KMS-11 (cell line): ENCODE measurements at regions not wholly inside any gene's neighbourhood (a gene's known extent, or its start where the extent isn't known, plus 50 kb on each side); places are given as distances from the start of the nearest gene placed in this dataset.

Source experiments
- H2AFZ ChIP-seq: fragments of 200-600 bp; sonication (generic); 2 replicates; pipeline ENCODE4 v1.6.1; 2016; ENCODE audit warnings: antibody characterized with exemption, mixed run types, low read depth
- H3K27ac ChIP-seq: fragments of 200-600 bp; sonication (generic); 2 replicates; pipeline ENCODE4 v1.6.1; 2016; ENCODE audit warnings: mild to moderate bottlenecking, mixed run types
- H3K27me3 ChIP-seq: fragments of 200-600 bp; sonication (generic); 2 replicates; pipeline ENCODE4 v1.6.1; 2017; ENCODE audit warnings: mild to moderate bottlenecking, low read depth, mixed run types, moderate library complexity; ENCODE audit not compliant: insufficient read depth
- H3K36me3 ChIP-seq: fragments of 200-600 bp; sonication (generic); 2 replicates; pipeline ENCODE4 v1.6.1; 2017; ENCODE audit warnings: mild to moderate bottlenecking, mixed run types; ENCODE audit not compliant: insufficient read depth
- H3K4me1 ChIP-seq: fragments of 200-600 bp; sonication (generic); 2 replicates; pipeline ENCODE4 v1.6.1; 2016; ENCODE audit warnings: mild to moderate bottlenecking, low read depth, mixed run types; ENCODE audit not compliant: poor library complexity, severe bottlenecking
- H3K4me2 ChIP-seq: fragments of 200-600 bp; sonication (generic); 2 replicates; pipeline ENCODE4 v1.7.0; 2016; ENCODE audit warnings: mild to moderate bottlenecking, mixed run types
- H3K4me3 ChIP-seq: fragments of 200-600 bp; sonication (generic); IDR thresholded peaks from 2 replicates; pipeline ENCODE4 v1.6.1; 2017; ENCODE audit warnings: low read depth, low read length, mixed read lengths; ENCODE audit not compliant: insufficient read depth
- H3K79me2 ChIP-seq: fragments of 200-600 bp; sonication (generic); 2 replicates; pipeline ENCODE4 v1.6.1; 2016; ENCODE audit warnings: low read depth, mixed run types; ENCODE audit not compliant: insufficient read depth
- H3K9ac ChIP-seq: fragments of 200-600 bp; sonication (generic); 2 replicates; pipeline ENCODE4 v1.6.1; 2016; ENCODE audit warnings: mild to moderate bottlenecking, mixed run types
- H4K20me1 ChIP-seq: fragments of 200-600 bp; sonication (generic); 2 replicates; pipeline ENCODE4 v1.6.1; 2016; ENCODE audit warnings: mild to moderate bottlenecking, mixed run types; ENCODE audit not compliant: insufficient read depth
- TF ChIP-seq, protein P1 (sequence below): fragments of 200-600 bp; sonication (generic); conservative IDR thresholded peaks from 2 replicates; pipeline ENCODE4 v1.6.1; 2017; ENCODE audit warnings: low read depth, mild to moderate bottlenecking, antibody characterized with exemption, low read length, moderate library complexity, mixed read lengths

DNA sequence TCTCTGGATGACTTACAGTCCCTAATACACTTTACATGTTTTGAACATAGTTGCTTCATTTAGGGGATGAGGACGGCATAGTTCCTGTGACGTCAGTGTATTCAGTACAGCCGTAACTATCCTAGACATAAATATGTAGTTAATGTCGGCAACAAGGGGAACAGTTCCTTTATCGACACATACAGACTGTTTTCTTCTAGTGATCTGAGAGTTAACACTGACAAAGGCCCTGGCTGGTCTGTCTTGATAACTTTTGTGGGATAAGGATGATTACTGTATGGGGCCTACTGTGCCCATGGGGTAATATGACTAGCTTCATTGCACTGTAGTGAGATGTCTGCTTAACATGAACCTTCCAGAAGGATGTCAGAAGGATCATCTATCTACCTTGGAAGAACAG is 131.2 kb downstream of the ZNF518B start:
- H3K27me3 ChIP-seq, result no peaks in the 10 kb centered on the region
- H2AFZ ChIP-seq, result no peak overlapping the region
- no peaks in the 10 kb centered on the region for H3K4me1 ChIP-seq
- H3K27ac ChIP-seq, result no peak overlapping the region
- H4K20me1 ChIP-seq, result no peaks in the 10 kb centered on the region
- no peak overlapping the region for H3K4me2 ChIP-seq
- H3K9ac ChIP-seq, result no peak overlapping the region
- no peak overlapping the region for H3K4me3 ChIP-seq
- H3K36me3 ChIP-seq, result no peaks in the 10 kb centered on the region
- TF ChIP-seq, protein P1, sequence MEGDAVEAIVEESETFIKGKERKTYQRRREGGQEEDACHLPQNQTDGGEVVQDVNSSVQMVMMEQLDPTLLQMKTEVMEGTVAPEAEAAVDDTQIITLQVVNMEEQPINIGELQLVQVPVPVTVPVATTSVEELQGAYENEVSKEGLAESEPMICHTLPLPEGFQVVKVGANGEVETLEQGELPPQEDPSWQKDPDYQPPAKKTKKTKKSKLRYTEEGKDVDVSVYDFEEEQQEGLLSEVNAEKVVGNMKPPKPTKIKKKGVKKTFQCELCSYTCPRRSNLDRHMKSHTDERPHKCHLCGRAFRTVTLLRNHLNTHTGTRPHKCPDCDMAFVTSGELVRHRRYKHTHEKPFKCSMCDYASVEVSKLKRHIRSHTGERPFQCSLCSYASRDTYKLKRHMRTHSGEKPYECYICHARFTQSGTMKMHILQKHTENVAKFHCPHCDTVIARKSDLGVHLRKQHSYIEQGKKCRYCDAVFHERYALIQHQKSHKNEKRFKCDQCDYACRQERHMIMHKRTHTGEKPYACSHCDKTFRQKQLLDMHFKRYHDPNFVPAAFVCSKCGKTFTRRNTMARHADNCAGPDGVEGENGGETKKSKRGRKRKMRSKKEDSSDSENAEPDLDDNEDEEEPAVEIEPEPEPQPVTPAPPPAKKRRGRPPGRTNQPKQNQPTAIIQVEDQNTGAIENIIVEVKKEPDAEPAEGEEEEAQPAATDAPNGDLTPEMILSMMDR, result no peak
- H3K79me2 ChIP-seq, result no peaks in the 10 kb centered on the region

DNA sequence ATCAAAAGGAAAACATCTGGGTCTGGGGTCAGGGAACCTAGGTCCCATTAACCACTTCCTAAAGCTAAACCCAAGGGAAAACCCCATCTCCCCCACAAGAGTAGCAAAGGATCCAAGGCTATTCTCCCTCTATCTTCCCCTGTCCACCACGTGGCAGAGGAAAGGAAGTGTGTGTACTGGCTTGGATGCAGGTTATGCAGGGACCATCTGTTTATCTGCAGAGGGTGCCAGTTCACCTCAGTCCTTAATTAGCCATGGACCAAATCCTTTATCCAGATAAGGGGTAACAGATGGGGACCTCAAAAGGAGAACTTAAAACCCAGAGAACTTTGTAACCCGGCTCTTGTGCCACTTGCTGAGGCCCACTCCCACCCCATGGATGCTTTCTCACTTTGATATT is 135.3 kb downstream of the ZNF518B start:
- Histone ChIP-seq H3K36me3 (no peaks in the 10 kb centered on the region), H3K9ac (no peak overlapping the region), H2AFZ (no peak overlapping the region), H3K79me2 (no peaks in the 10 kb centered on the region), H3K4me2 (no peak overlapping the region), H4K20me1 (no peaks in the 10 kb centered on the region), H3K4me3 (no peak overlapping the region), H3K27me3 (no peaks in the 10 kb centered on the region), H3K27ac (no peak overlapping the region), H3K4me1 (no peaks in the 10 kb centered on the region)
- TF ChIP-seq, protein P1, result no peak

DNA sequence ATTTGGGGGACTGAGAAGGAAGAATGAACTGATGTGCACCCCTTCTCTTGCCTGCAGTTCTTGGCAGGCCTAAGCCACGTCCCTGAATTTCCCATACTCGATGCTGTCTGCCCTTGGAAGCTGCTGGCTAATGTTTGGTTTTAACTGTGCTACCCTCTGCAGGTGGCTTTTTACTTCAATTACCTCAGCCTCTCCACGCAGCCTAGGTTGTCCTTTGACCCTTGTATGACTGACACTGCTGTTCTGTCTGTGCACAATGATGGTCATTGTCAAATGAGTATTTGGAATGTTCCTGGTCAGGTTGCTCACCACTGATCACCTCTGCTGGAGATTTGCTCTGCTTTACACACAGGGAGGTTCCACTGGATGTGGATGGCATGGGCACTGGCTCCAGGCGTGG is 137.1 kb downstream of the ZNF518B start:
- Histone ChIP-seq H2AFZ (no peak overlapping the region), H3K36me3 (no peaks in the 10 kb centered on the region), H3K79me2 (no peaks in the 10 kb centered on the region), H3K4me3 (no peak overlapping the region), H3K4me2 (no peak overlapping the region), H4K20me1 (no peaks in the 10 kb centered on the region), H3K27me3 (no peaks in the 10 kb centered on the region), H3K4me1 (no peaks in the 10 kb centered on the region), H3K27ac (no peak overlapping the region), H3K9ac (no peak overlapping the region)
- TF ChIP-seq, protein P1, result no peak

DNA sequence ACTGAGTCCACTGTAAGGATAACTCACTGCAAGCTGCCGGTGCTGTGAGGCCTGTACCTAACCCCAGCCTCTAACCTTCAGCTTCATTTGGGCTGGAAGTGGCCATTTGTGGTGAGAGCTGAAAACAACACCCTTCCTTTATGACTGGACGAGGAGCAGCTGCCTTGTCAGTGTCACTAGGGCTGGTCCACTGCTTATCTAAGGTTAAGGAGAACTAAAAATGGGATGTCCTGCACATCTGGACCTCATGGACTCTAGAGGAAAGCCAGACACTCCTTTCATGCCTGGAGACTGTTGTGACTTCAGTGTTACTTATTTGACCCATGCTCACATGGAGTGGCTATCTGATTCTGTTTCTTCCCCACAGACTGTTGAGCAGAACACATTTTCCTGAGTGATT is 139.9 kb downstream of the ZNF518B start:
- Histone ChIP-seq H3K9ac (no peak overlapping the region), H3K4me1 (no peaks in the 10 kb centered on the region), H3K27ac (no peak overlapping the region), H4K20me1 (no peaks in the 10 kb centered on the region), H3K36me3 (no peaks in the 10 kb centered on the region), H3K4me3 (no peak overlapping the region), H3K79me2 (no peaks in the 10 kb centered on the region), H3K27me3 (no peaks in the 10 kb centered on the region), H3K4me2 (no peak overlapping the region), H2AFZ (no peak overlapping the region)
- TF ChIP-seq, protein P1, result no peak

DNA sequence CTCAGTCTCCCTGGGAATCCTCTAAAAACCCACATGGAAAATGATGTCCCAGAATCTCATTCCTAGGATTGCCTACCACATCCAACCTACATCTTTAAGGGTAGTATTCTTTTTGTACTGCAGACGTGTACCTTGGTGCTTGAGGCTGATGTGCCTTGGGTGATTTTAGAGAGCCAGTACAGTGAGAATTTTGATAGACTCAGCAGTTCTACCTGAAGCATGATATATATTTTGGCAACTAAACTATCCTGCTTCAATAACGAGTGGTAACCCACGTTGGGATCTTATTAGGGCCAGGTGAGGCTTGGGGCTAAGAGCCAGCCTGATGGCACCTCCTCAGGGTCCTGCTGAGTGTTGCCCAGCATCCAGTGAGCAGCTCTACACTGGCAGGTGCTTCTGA is 140.4 kb downstream of the ZNF518B start:
- no peak overlapping the region for H3K27ac ChIP-seq
- H3K9ac ChIP-seq, result no peak overlapping the region
- H3K4me1 ChIP-seq, result no peaks in the 10 kb centered on the region
- no peaks in the 10 kb centered on the region for H3K36me3 ChIP-seq
- no peak overlapping the region for H2AFZ ChIP-seq
- no peaks in the 10 kb centered on the region for H4K20me1 ChIP-seq
- no peak overlapping the region for H3K4me2 ChIP-seq
- no peaks in the 10 kb centered on the region for H3K27me3 ChIP-seq
- TF ChIP-seq, protein P1, result no peak
- no peak overlapping the region for H3K4me3 ChIP-seq
- H3K79me2 ChIP-seq, result no peaks in the 10 kb centered on the region
